ENCODE measurements at regions not wholly inside any gene's neighbourhood (a gene's known extent, or its start where the extent isn't known, plus 50 kb on each side); places are given as distances from the start of the nearest gene placed in this dataset.

DNA sequence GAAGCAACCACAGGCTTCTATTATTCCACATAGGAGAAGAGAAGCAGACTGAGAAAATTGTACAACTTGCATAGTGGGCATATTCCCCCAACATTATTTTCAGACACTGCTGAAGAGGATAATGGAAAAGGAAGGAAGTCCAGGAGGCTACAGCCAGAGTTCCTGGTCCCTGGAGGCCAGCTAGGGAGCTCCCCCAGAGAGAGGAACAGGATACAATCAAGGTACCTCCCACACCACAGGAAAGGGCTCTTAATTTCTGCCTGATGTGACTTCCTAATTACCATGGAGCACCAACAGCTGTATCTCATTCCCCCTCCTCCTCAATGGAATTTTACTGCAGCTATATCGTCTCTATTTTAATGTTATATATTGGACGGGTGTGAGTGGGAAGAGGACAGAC is 594.3 kb upstream of the NRSN1 start (continued):
- TF ChIP-seq BHLHE40 (IDR thresholded peaks at IDR 0.05; ENCODE audit: low read depth, low read length): no peak

GRCh38 chr6:23532227-23532626 is 593.8 kb upstream of the NRSN1 start:
- no peak overlapping the region for H3K4me3 ChIP-seq
- no peak for ATAC-seq
- no peaks in the 10 kb centered on the region for H3K4me1 ChIP-seq
- no peak for FAIRE-seq
- DNase-seq (ENCODE audit: low read depth in 1 of 2, low spot score in 1 of 2): no peak
- H3K9me3 ChIP-seq: no peaks in the 10 kb centered on the region
- no peak overlapping the region for H3K27ac ChIP-seq
- ChIA-PET CTCF (no interaction called here), POLR2A (no interaction called here)
- no peak overlapping the region for H3K4me2 ChIP-seq
- no peak for TF ChIP-seq KDM5A (IDR thresholded peaks at IDR 0.05)
- TF ChIP-seq POLR2AphosphoS2 (conservative IDR thresholded peaks at IDR 0.05; ENCODE audit: low read length): no peak
- no peak for TF ChIP-seq BCL3 (IDR thresholded peaks at IDR 0.05)
- TF ChIP-seq REST (IDR thresholded peaks at IDR 0.05): no peak
- TF ChIP-seq NR3C1 (IDR thresholded peaks at IDR 0.05): no peak
- TF ChIP-seq EP300 (IDR thresholded peaks at IDR 0.05): no peak
- TF ChIP-seq KDM1A (IDR thresholded peaks at IDR 0.05; ENCODE audit: low read depth): no peak
- TF ChIP-seq FOSL2 (IDR thresholded peaks at IDR 0.05): no peak
- TF ChIP-seq FOSL2 (CRISPR knock-in tag; IDR thresholded peaks at IDR 0.05): no peak
- TF ChIP-seq HOXA7 (CRISPR knock-in tag; IDR thresholded peaks at IDR 0.05): no peak
- no peak for TF ChIP-seq POLR2A (IDR thresholded peaks at IDR 0.05; ENCODE audit: low read length)
- no peak for TF ChIP-seq FOSB (CRISPR knock-in tag; IDR thresholded peaks at IDR 0.05)
- no peak for TF ChIP-seq ESRRA (IDR thresholded peaks at IDR 0.05; ENCODE audit: borderline replicate concordance, low read length)
- TF ChIP-seq ZNF302 (CRISPR knock-in tag; IDR thresholded peaks at IDR 0.05): no peak

- H3K4me3 ChIP-seq: no peak overlapping the region
- ChIA-PET CTCF (no interaction called here), POLR2A (no interaction called here)
- H3K9me3 ChIP-seq: no peaks in the 10 kb centered on the region
- FAIRE-seq (no peak), ATAC-seq (no peak), DNase-seq (ENCODE audit: low read depth in 1 of 2, low spot score in 1 of 2) (no peak)
- H3K4me2 ChIP-seq: no peak overlapping the region
- H3K27ac ChIP-seq: no peak overlapping the region
- WGBS (ENCODE audit: missing lambda C conversion rate): 44% methylated on average over 2 of the region's 2 CpGs
- TF ChIP-seq KDM1A (IDR thresholded peaks at IDR 0.05; ENCODE audit: low read depth) (no peak), EHF (CRISPR knock-in tag; IDR thresholded peaks at IDR 0.05) (no peak), ZNF302 (CRISPR knock-in tag; IDR thresholded peaks at IDR 0.05) (no peak), MYC (IDR thresholded peaks at IDR 0.05; ENCODE audit: borderline replicate concordance, low read length) (no peak), RFX5 (IDR thresholded peaks at IDR 0.05) (no peak), POLR2AphosphoS2 (conservative IDR thresholded peaks at IDR 0.05; ENCODE audit: low read length) (no peak), HOXB5 (CRISPR knock-in tag; IDR thresholded peaks at IDR 0.05) (no peak), HOXA7 (CRISPR knock-in tag; IDR thresholded peaks at IDR 0.05) (no peak), GATA3 (IDR thresholded peaks at IDR 0.05; ENCODE audit: borderline replicate concordance) (no peak), MAX (IDR thresholded peaks at IDR 0.05) (no peak), ZFP36 (IDR thresholded peaks at IDR 0.05; ENCODE audit: borderline replicate concordance, partially characterized antibody) (no peak), EP300 (IDR thresholded peaks at IDR 0.05) (no peak)
- TF ChIP-seq, protein P1, sequence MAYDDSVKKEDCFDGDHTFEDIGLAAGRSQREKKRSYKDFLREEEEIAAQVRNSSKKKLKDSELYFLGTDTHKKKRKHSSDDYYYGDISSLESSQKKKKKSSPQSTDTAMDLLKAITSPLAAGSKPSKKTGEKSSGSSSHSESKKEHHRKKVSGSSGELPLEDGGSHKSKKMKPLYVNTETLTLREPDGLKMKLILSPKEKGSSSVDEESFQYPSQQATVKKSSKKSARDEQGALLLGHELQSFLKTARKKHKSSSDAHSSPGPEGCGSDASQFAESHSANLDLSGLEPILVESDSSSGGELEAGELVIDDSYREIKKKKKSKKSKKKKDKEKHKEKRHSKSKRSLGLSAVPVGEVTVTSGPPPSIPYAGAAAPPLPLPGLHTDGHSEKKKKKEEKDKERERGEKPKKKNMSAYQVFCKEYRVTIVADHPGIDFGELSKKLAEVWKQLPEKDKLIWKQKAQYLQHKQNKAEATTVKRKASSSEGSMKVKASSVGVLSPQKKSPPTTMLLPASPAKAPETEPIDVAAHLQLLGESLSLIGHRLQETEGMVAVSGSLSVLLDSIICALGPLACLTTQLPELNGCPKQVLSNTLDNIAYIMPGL (CRISPR knock-in tag; IDR thresholded peaks at IDR 0.05; ENCODE audit: borderline replicate concordance): no peak
- TF ChIP-seq, protein P2, sequence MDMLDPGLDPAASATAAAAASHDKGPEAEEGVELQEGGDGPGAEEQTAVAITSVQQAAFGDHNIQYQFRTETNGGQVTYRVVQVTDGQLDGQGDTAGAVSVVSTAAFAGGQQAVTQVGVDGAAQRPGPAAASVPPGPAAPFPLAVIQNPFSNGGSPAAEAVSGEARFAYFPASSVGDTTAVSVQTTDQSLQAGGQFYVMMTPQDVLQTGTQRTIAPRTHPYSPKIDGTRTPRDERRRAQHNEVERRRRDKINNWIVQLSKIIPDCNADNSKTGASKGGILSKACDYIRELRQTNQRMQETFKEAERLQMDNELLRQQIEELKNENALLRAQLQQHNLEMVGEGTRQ (IDR thresholded peaks at IDR 0.05): no peak
- H3K4me1 ChIP-seq: no peaks in the 10 kb centered on the region
These were observed 592.7 kb upstream of the NRSN1 start for GRCh38 chr6:23533311-23533710.

Data from A549 (cell line).